Vagina (tissue), 2 donors: ENCODE measurements at regions not wholly inside any gene's neighbourhood (a gene's known extent, or its start where the extent isn't known, plus 50 kb on each side); places are given as distances from the start of the nearest gene placed in this dataset.

ENCODE experiments used
- CTCF ChIP-seq, 3 experiments: fragments of 450-650 bp in 2 of 3; fragments of 200-600 bp in 1 of 3; sonication (generic) in 1 of 3; IDR thresholded peaks; one replicate each; pipeline ENCODE4 v1.5.1; 2017 to 2019; ENCODE audit warnings: antibody characterized with exemption in 3 of 3, mild to moderate bottlenecking in 2 of 3, moderate library complexity in 2 of 3
- POLR2A ChIP-seq, 2 donors: fragments of 450-650 bp; IDR thresholded peaks; one replicate each; pipeline ENCODE4 v1.6.1; 2017; ENCODE audit warnings: antibody characterized with exemption in 2 of 2, mild to moderate bottlenecking in 2 of 2, moderate library complexity in 2 of 2
- POLR2AphosphoS5 ChIP-seq, 2 donors: sonication (generic); formaldehyde crosslinking; IDR thresholded peaks; one replicate each; pipeline ENCODE4 v1.9.0; 2017; ENCODE audit warnings: antibody characterized with exemption in 2 of 2, mild to moderate bottlenecking in 2 of 2, low read depth in 1 of 2; ENCODE audit not compliant: insufficient read depth in 1 of 2

DNA sequence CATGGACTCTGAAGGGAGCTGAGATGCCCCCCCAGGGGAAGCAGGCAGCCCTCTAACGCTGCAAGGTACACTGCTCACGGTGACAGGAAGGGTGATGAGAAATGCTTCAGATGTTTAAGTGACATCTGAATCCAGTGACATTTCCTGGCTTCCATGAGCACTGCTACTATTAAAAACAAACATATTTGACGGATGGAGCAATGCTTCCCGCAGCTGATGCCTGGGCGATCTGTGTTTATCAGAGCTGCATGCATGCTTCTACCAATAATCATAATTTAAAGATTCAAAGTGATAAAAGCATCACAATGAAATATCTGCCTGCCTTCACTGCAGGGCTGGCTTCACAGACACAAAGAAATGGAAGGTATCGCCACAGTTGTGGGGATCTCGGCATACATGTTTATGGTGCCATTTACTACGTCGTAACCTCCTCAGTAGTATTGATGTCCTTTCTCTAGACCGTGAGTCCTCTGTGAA, 66.1 kb upstream of the AOAH start:
- no peak for TF ChIP-seq CTCF (IDR thresholded peaks at IDR 0.05)
- no peak for TF ChIP-seq POLR2A (IDR thresholded peaks at IDR 0.05)
- no peak for TF ChIP-seq POLR2AphosphoS5 (IDR thresholded peaks at IDR 0.05; ENCODE audit: insufficient read depth in 1 of 2, low read depth in 1 of 2)
